Glutamatergic neuron (in vitro differentiated cells): ENCODE measurements at regions not wholly inside any gene's neighbourhood (a gene's known extent, or its start where the extent isn't known, plus 50 kb on each side); places are given as distances from the start of the nearest gene placed in this dataset.

ENCODE experiments used
- DNase-seq: peaks from one replicate; pipeline ENCODE4 v3.0.0; 2022
- H3K27ac Mint-ChIP-seq: one replicate; pipeline ENCODE4 v1.8.0; 2020; ENCODE audit warnings: mild to moderate bottlenecking, mixed read lengths, inconsistent platforms; ENCODE audit not compliant: unreplicated experiment
- H3K27me3 Mint-ChIP-seq: one replicate; pipeline ENCODE4 v1.8.0; 2020; ENCODE audit warnings: mild to moderate bottlenecking, moderate library complexity, mixed read lengths, inconsistent platforms; ENCODE audit not compliant: unreplicated experiment
- H3K36me3 Mint-ChIP-seq: one replicate; pipeline ENCODE4 v1.8.0; 2020; ENCODE audit warnings: mild to moderate bottlenecking, mixed read lengths, inconsistent platforms; ENCODE audit not compliant: unreplicated experiment
- H3K4me1 Mint-ChIP-seq: one replicate; pipeline ENCODE4 v1.8.0; 2020; ENCODE audit warnings: mild to moderate bottlenecking, low read depth, mixed read lengths, inconsistent platforms; ENCODE audit not compliant: unreplicated experiment
- H3K4me3 Mint-ChIP-seq: one replicate; pipeline ENCODE4 v1.8.0; 2020; ENCODE audit warnings: mild to moderate bottlenecking, mixed read lengths, inconsistent platforms; ENCODE audit not compliant: unreplicated experiment
- H3K9me3 Mint-ChIP-seq: one replicate; pipeline ENCODE4 v1.8.0; 2020; ENCODE audit warnings: mild to moderate bottlenecking, moderate library complexity, mixed read lengths, inconsistent platforms; ENCODE audit not compliant: unreplicated experiment
- CTCF ChIP-seq: fragments of 200-600 bp; sonication (generic); IDR thresholded peaks from one replicate; pipeline ENCODE4 v1.5.0; 2021; ENCODE audit not compliant: partially characterized antibody, unreplicated experiment

- no peak overlapping the region for H3K4me3 Mint-ChIP-seq
- H3K27me3 Mint-ChIP-seq = peaks cover 4% of the 10 kb centered on the region
- H3K9me3 Mint-ChIP-seq = peaks cover 2% of the 10 kb centered on the region
- H3K27ac Mint-ChIP-seq = no peak overlapping the region
- no peak for DNase-seq
- H3K4me1 Mint-ChIP-seq = peaks cover 2% of the 10 kb centered on the region
- no peaks in the 10 kb centered on the region for H3K36me3 Mint-ChIP-seq
- TF ChIP-seq CTCF = no peak
These were observed 139.6 kb upstream of the ITGA6 start for GRCh38 chr2:172287605-172288315.

DNA sequence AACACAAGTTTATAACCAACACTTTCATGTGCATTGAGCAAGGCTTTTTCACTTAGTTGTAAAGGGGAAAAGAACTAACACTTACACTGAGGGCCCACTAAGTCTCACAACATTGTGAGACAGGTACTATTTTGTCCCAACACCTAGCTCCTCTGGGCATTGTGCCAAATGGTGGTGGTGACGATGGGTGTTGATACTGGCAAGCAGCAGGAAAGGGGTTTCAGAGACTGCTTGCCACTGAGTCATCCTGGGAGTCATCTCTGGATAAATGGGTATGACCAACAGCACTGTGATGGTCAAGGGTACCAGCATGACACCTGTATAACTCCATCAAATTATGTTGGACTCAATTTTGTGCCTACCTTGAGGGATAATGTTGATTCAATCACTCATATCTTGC lies 138.8 kb upstream of the ITGA6 start:
- Mint-ChIP-seq H3K4me3 (no peak overlapping the region), H3K4me1 (peaks cover 2% of the 10 kb centered on the region), H3K27me3 (peaks cover 5% of the 10 kb centered on the region), H3K9me3 (peaks cover 2% of the 10 kb centered on the region), H3K27ac (no peak overlapping the region), H3K36me3 (no peaks in the 10 kb centered on the region)
- DNase-seq = no peak
- no peak for TF ChIP-seq CTCF

GRCh38 chr2:172293952-172294351 lies 133.4 kb upstream of the ITGA6 start:
- H3K9me3 Mint-ChIP-seq = peaks cover 2% of the 10 kb centered on the region
- H3K27me3 Mint-ChIP-seq = peaks cover 5% of the 10 kb centered on the region
- H3K4me1 Mint-ChIP-seq = peaks cover 12% of the 10 kb centered on the region
- no peak for TF ChIP-seq CTCF
- no peak overlapping the region for H3K27ac Mint-ChIP-seq
- DNase-seq = no peak
- no peak overlapping the region for H3K4me3 Mint-ChIP-seq
- no peaks in the 10 kb centered on the region for H3K36me3 Mint-ChIP-seq

DNA sequence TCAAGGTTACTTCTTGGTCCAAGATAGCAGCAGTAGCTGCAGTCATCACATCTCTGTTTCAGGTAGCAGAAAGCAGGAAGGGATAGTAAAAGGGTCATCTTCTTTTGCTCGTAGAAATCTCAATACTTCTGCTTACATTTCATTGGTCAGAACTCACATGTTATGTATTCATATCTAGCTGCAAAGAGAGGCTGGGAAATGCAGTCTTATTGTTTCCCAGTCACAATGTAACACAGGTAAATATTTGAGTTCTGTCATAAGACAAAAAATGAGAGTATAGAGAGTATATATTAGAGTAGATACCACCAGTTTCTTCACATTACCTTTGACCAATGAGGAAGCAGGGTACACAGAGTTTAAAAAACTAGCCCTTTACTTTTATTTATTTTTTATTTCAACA lies 132.4 kb upstream of the ITGA6 start:
- Mint-ChIP-seq H3K4me1 (peaks cover 12% of the 10 kb centered on the region), H3K36me3 (no peaks in the 10 kb centered on the region), H3K27me3 (peaks cover 5% of the 10 kb centered on the region), H3K9me3 (peaks cover 2% of the 10 kb centered on the region), H3K27ac (no peak overlapping the region), H3K4me3 (no peak overlapping the region)
- DNase-seq = no peak
- TF ChIP-seq CTCF = no peak

- peaks cover 5% of the 10 kb centered on the region for H3K27me3 Mint-ChIP-seq
- no peak overlapping the region for H3K4me3 Mint-ChIP-seq
- no peak for TF ChIP-seq CTCF
- H3K27ac Mint-ChIP-seq = peak overlapping the region; percentile 30
- H3K4me1 Mint-ChIP-seq = peaks cover 12% of the 10 kb centered on the region
- DNase-seq = no peak
- H3K36me3 Mint-ChIP-seq = peaks cover 4% of the 10 kb centered on the region
- H3K9me3 Mint-ChIP-seq = peaks cover 2% of the 10 kb centered on the region
These were observed 131.7 kb upstream of the ITGA6 start for GRCh38 chr2:172295677-172296076.
